Large intestine (tissue), 3 donors: ENCODE measurements at regions not wholly inside any gene's neighbourhood (a gene's known extent, or its start where the extent isn't known, plus 50 kb on each side); places are given as distances from the start of the nearest gene placed in this dataset.

Experiments
- DNase-seq, 2 donors: peaks; one replicate each; pipeline versions ENCODE4 v3.0.0 to v3.0.0-alpha.2; 2013
- H3K27ac ChIP-seq: one replicate; pipeline ENCODE4 v1.5.1; 2013; ENCODE audit warnings: low read length
- H3K27me3 ChIP-seq: 2 replicates; pipeline ENCODE4 v1.6.1; 2013; ENCODE audit warnings: low read length; ENCODE audit not compliant: control insufficient read depth, insufficient read depth
- H3K36me3 ChIP-seq: 2 replicates; pipeline ENCODE4 v1.6.1; 2013; ENCODE audit warnings: low read length; ENCODE audit not compliant: control insufficient read depth, insufficient read depth
- H3K4me1 ChIP-seq: one replicate; pipeline ENCODE4 v1.6.1; 2013; ENCODE audit warnings: low read length; ENCODE audit not compliant: control insufficient read depth, insufficient read depth
- H3K4me3 ChIP-seq: one replicate; pipeline ENCODE4 v1.5.1; 2013; ENCODE audit warnings: low read length
- H3K9me3 ChIP-seq: one replicate; pipeline ENCODE4 v1.6.1; 2013; ENCODE audit warnings: mild to moderate bottlenecking, low read depth, low read length, moderate library complexity; ENCODE audit not compliant: control insufficient read depth
- WGBS: methylation state at CpG from one replicate; pipeline ENCODE4 v1.1.5; 2013; ENCODE audit warnings: low lambda C conversion rate; ENCODE audit not compliant: insufficient coverage; 5-methylcytosine and 5-hydroxymethylcytosine counted together

DNA sequence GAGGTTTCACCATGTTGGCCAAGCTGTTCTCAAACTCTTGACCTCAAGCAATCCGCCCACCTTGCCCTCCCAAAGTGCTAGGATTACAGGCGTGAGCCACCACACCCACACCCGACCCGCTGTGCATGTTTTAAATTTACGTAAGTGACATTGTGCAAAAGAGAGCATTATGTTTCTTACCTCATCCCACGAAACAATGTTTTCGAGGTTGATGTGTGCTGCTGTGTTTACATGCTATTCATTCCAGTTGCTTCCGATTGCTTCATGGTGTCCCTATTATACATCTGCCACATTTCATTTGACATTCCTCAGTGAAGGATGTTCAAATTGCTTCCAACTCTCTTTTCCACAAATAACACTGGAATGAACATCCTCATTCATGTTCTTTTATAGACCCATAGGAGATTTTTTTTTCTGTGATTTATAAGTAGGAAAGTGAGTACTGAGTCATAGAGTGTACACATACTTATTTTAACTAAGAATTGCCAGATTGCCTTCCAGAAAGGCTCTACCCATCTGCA, 403.9 kb upstream of the JARID2 start:
- Histone ChIP-seq H3K9me3 (no peaks in the 10 kb centered on the region), H3K4me3 (no peak overlapping the region), H3K4me1 (no peaks in the 10 kb centered on the region), H3K27me3 (peaks cover 8% of the 10 kb centered on the region), H3K27ac (no peak overlapping the region), H3K36me3 (no peaks in the 10 kb centered on the region)
- no peak for DNase-seq
- WGBS = 80% methylated on average over 1 of the region's 8 CpGs

- Histone ChIP-seq H3K36me3 (no peaks in the 10 kb centered on the region), H3K4me1 (no peaks in the 10 kb centered on the region), H3K4me3 (no peak overlapping the region), H3K9me3 (no peaks in the 10 kb centered on the region), H3K27me3 (no peaks in the 10 kb centered on the region), H3K27ac (no peak overlapping the region)
- 100% methylated on average over 3 of the region's 17 CpGs for WGBS
- DNase-seq = no peak
These were observed 401.5 kb upstream of the JARID2 start for GRCh38 chr6:14844411-14844810.

DNA sequence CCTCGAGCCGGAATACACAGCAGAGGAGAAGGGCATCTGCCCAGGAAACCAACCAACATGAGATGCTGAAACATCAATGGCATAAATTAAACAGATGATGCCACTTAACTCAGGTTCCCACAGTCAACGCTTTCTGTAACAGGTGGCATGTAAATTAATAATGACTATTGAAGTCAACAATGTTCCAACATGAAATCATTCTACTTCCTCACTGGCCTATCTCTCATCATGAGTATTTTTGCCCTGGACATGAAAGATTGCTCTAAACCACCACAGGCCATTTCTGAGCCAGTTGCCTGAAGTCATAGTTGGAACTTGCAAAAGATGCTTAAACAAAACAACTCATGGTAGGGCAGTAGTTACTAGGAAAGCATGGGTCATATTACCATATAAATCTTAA, 397.9 kb upstream of the JARID2 start:
- DNase-seq = no peak
- H3K27ac ChIP-seq = no peak overlapping the region

GRCh38 chr6:14849185-14849584, 396.7 kb upstream of the JARID2 start:
- Histone ChIP-seq H3K27me3 (no peaks in the 10 kb centered on the region), H3K4me1 (no peaks in the 10 kb centered on the region), H3K36me3 (no peaks in the 10 kb centered on the region), H3K9me3 (no peaks in the 10 kb centered on the region), H3K27ac (no peak overlapping the region), H3K4me3 (no peak overlapping the region)
- DNase-seq = no peak

More for the DNA sequence above, 397.9 kb upstream of the JARID2 start:
- Histone ChIP-seq H3K36me3 (no peaks in the 10 kb centered on the region), H3K4me1 (no peaks in the 10 kb centered on the region), H3K4me3 (no peak overlapping the region), H3K27me3 (no peaks in the 10 kb centered on the region), H3K9me3 (no peaks in the 10 kb centered on the region)
- WGBS = no CpG with 5 or more reads among the region's 3 CpGs

DNA sequence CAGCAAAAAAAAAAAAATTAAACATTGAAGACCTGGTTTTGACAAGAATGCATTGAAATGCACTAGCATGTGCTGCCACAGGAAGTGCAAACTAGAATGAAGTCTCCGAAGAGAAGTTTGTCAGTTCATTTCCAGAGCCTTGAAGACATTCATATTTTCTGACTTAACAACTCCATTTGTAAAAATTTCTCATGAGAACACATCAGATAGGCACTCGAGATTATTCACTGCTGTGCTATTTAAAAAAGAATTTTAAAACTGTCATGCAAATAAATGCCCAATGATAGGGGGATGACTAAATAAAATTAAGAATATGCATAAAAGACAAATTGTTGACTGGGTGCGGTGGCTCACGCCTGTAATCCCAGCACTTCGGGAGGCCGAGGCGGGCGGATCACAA, 394.6 kb upstream of the JARID2 start:
- H3K9me3 ChIP-seq = no peaks in the 10 kb centered on the region
- WGBS = 83% methylated on average over 1 of the region's 8 CpGs
- no peaks in the 10 kb centered on the region for H3K4me1 ChIP-seq

GRCh38 chr6:14852375-14852774, 393.5 kb upstream of the JARID2 start:
- WGBS = no CpG with 5 or more reads among the region's 5 CpGs
- Histone ChIP-seq H3K36me3 (no peaks in the 10 kb centered on the region), H3K9me3 (no peaks in the 10 kb centered on the region), H3K4me3 (no peak overlapping the region), H3K27ac (no peak overlapping the region), H3K27me3 (no peaks in the 10 kb centered on the region), H3K4me1 (no peaks in the 10 kb centered on the region)
- no peak for DNase-seq

More for the DNA sequence above, 394.6 kb upstream of the JARID2 start:
- Histone ChIP-seq H3K36me3 (no peaks in the 10 kb centered on the region), H3K27me3 (no peaks in the 10 kb centered on the region), H3K27ac (no peak overlapping the region), H3K4me3 (no peak overlapping the region)
- DNase-seq = no peak

- no peaks in the 10 kb centered on the region for H3K27me3 ChIP-seq
- no CpG with 5 or more reads among the region's 7 CpGs for WGBS
These were observed 389.7 kb upstream of the JARID2 start for GRCh38 chr6:14856177-14856576.

GRCh38 chr6:14857001-14857400, 388.9 kb upstream of the JARID2 start:
- Histone ChIP-seq H3K4me3 (no peak overlapping the region), H3K27me3 (no peaks in the 10 kb centered on the region), H3K9me3 (no peaks in the 10 kb centered on the region), H3K27ac (no peak overlapping the region), H3K4me1 (no peaks in the 10 kb centered on the region), H3K36me3 (no peaks in the 10 kb centered on the region)
- WGBS = no CpG with 5 or more reads among the region's 9 CpGs
- DNase-seq = no peak

More at GRCh38 chr6:14856177-14856576, 389.7 kb upstream of the JARID2 start:
- Histone ChIP-seq H3K27ac (no peak overlapping the region), H3K36me3 (no peaks in the 10 kb centered on the region), H3K4me1 (no peaks in the 10 kb centered on the region), H3K9me3 (no peaks in the 10 kb centered on the region), H3K4me3 (no peak overlapping the region)
- no peak for DNase-seq

DNA sequence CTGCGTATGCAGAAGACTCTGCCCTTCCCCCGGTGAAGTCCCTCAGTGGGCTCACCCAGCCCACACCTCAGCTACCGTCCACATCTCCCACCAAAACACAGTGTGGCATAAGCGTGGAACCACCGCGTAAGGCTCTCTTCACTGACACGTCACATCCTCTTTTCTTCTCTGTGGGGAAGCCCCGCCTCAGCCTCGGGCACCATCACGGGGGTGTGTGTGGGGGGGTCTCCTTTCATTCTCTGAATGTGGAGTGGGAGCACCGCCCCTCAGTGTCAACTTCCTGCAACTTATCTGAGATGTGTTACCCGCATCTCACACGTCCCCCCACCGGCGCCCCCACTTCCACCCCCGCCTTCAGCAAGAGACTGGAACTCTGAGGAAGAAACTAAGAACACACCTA, 388.4 kb upstream of the JARID2 start:
- WGBS = no CpG with 5 or more reads among the region's 16 CpGs
- no peaks in the 10 kb centered on the region for H3K36me3 ChIP-seq
- no peaks in the 10 kb centered on the region for H3K27me3 ChIP-seq
- no peaks in the 10 kb centered on the region for H3K4me1 ChIP-seq
- no peak overlapping the region for H3K27ac ChIP-seq
- no peak overlapping the region for H3K4me3 ChIP-seq
- no peak for DNase-seq
- no peaks in the 10 kb centered on the region for H3K9me3 ChIP-seq

DNA sequence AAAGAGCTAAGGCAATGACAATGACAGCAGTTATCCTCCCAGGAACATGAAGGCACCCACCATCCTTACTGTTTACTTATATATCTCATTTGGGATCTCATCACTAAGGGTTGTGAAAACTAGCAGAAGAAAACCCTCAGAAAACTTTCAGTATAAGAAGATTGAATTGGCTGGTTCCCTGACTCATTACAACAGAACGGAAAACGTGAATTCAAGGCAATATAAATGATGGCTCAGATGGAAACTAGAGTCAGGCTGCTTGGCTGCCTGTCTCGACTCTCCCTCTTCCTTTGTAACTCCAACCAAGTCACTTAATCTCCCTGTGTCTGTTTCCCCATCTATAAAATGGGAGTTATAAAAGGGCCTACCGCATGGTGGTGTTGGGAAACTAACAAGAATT, 387.1 kb upstream of the JARID2 start:
- no peak for DNase-seq
- no peaks in the 10 kb centered on the region for H3K4me1 ChIP-seq

DNA sequence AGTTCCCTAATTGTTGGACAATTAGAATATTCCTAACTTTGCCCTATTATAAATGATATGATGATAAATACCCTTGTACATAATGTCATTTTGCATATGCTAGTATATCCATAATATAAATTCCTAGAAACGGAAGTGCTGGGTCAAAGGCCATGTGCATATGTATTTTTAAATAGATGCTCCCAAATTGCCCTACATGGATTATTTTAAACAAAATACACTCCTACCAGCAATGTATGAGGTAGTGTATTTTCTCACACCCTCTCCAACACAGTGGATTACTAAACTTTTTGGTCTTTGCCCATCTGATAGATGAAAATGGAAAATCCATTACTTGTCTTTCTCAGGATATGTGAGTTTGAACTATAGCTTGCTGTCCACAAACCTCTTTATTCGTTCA, 385.1 kb upstream of the JARID2 start:
- H3K36me3 ChIP-seq = no peaks in the 10 kb centered on the region
- no peaks in the 10 kb centered on the region for H3K9me3 ChIP-seq
- no peaks in the 10 kb centered on the region for H3K4me1 ChIP-seq
- DNase-seq = no peak
- H3K4me3 ChIP-seq = no peak overlapping the region
- H3K27me3 ChIP-seq = no peaks in the 10 kb centered on the region
- H3K27ac ChIP-seq = no peak overlapping the region
- 40% methylated on average over 1 of the region's 2 CpGs for WGBS

More for the DNA sequence above, 387.1 kb upstream of the JARID2 start:
- Histone ChIP-seq H3K27me3 (no peaks in the 10 kb centered on the region), H3K36me3 (no peaks in the 10 kb centered on the region), H3K9me3 (no peaks in the 10 kb centered on the region), H3K4me3 (no peak overlapping the region), H3K27ac (no peak overlapping the region)
- no CpG with 5 or more reads among the region's 4 CpGs for WGBS
